HG02623 (cell line): ENCODE measurements at regions not wholly inside any gene's neighbourhood (a gene's known extent, or its start where the extent isn't known, plus 50 kb on each side); places are given as distances from the start of the nearest gene placed in this dataset.
"Not testable (repeated sequence)": the region's sequence is repeated elsewhere in the genome, so short reads cannot be mapped to it uniquely, and the experiment has no call there.

Source experiments
- ATAC-seq: cut with Tn5 transposase; IDR thresholded peaks from one replicate; pipeline ENCODE4 v1.9.1; 2021; ENCODE audit warnings: moderate library complexity; ENCODE audit not compliant: unreplicated experiment

DNA sequence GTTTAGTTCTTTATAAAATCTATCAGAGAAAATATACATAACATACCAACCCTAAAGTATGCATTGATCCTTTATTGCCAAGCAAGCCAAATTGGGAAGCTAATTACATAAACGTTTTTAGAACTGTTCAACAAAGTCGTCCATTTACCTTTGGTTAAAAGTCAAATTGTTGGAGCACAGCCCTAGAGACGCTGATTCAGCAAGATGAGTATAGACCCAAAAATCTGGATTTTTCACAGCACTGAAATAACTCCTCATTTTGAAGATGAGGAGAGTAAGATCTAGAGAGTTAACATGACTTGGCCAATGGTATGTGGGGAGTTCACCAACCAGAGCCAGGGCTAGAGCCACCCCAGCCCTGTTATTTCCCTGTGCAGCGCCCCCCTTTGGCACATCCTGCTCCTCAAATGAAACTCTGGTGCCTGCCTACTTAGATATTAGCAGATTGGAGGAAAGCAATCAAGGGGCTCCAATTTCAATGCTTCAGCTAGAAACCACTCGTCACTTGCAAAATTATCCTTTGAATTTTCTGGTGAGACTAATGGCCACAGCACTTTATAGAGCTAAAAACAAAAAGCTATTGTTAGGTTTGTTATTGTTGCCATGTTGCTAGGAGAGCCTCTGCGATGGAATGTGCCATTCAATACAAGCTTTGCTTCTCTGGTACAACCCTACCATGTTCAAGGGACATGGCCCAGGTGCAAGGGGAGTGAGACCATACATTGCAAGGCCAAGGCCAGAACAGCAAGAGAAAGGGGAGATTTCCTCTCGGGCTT is 132.6 kb upstream of the ZEB1 start:
- ATAC-seq: no peak

DNA sequence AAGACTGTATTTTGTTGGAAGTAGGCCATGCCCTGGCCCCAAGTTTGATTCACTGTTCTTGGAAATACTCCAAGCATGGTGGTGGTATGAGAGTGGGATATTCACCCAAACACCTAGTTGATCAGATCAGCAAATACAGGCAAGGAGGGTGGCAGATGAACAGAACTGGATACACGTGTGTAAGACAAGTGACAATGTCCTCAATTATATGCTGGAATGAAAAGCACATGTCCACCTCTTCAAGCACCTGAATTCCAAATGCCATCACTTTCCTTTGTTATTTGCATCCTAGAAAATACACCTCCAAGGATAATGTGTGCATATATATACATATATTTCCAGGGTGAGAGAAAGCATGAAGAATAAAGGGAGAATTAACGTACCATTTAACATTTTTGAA is 131.8 kb upstream of the ZEB1 start:
- ATAC-seq: no peak

DNA sequence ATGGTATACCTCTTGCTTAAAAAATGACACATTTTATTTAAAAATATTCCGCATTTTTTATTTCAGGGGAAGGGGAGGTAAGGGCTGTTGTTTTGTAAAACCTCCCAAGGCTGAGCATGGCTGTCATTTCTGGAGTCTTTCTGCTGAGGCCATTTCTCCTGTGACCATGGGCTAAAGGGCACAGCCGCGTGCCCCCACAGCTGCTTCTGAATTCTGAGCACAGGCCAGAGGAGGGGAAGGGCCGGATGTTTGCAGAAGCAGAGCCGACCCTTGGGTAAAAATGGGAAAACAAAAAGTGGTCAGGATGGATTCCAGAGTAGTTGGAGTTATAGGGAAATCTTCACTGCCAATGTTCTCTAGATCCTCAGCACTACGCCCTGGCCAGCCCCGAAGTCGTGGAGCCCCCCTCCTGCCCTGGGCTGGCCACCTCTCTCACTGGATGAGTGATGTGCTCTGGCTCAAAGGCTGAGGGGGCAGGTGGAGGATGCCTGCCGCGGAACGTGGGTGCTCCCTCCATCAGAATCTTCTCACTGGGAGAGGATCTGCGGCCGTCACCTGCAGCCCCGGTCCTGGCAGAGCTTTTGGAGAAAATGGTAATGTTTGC is 131.3 kb upstream of the ZEB1 start:
- ATAC-seq: no peak

DNA sequence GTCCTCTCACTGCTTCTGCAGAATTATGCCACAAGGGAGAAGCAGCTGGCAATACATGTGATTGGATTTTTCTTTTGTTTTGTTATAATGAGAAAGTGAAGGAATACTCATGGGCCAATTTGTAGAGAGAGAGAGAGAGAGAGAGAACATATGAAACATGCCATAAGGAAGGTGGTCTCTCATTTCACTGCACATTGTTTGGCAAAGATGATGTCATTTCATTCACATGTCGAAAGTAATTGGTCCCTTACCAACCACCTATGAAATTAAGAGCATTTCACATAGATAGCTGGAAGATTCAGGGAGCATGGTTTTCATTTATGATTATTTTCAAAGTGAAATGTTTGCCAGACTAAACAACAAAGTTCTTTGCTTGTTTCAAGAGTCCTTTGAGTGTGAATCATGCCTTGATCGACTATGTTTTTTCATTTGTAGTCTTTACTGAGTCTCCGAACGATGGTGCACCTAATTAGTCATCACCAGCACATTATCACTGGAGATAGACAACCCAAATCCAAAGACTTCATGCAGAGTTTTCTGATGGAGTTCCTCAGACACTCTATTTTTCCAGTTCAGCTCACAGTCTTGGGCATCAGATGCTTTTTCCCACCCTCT is 130.1 kb upstream of the ZEB1 start:
- no peak for ATAC-seq

DNA sequence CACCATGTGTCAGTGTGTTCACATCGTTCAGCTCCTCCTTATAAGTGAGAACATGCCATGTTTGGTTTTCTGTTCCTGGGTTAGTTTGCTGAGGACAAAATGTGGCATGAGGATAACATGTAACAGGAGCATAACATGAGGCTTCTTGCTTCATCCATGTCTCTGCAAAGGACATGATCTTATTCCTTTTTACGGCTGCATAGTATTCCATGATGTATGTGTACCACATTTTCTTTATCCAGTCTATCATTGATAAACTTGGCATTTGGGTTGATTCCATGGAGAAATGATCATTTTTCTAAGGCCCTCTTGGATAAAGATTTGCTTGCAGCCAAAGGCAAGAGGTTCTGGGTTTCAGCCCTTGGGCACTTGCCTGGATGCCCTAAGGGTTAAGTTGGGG is 128.5 kb upstream of the ZEB1 start:
- ATAC-seq: no peak

DNA sequence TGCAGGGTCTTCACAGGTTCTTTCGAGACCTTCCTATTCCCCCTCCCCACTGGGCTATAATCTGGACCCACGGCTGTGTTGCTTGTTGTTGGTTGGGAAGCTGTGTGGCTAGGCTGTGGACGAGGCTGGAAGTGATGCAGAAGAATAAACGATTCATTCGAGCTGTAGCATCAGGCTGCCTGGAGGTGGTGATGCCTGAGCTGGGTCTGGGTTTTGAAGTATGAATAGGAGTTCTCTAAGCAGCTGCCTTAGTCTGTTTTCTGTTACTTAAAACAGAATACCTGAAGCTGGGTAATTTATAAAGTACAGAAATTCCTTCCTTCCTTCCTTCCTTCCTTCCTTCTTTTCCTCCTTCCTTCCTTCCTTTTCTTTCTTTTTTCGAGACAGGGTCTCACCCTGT is 126.5 kb upstream of the ZEB1 start:
- no peak for ATAC-seq

DNA sequence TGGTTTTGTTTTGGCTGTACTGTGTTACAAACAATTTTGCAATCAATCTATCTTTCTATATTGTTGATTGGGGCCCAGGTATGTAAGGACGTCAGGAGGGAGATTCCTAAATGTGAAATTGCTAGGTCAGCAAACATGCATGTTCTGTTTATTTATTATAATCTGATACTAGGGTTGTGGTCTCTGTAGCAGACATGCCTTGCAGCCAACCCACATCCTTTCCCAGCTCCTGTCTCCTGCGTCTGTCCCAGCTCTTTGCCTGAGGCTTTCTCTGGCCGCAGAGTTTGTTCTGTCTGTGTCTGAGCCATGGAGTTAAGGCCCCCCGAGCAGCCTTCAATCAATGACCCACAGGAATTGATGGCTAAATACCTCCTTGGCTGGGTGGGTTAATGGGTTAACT is 124.0 kb upstream of the ZEB1 start:
- ATAC-seq: no peak

DNA sequence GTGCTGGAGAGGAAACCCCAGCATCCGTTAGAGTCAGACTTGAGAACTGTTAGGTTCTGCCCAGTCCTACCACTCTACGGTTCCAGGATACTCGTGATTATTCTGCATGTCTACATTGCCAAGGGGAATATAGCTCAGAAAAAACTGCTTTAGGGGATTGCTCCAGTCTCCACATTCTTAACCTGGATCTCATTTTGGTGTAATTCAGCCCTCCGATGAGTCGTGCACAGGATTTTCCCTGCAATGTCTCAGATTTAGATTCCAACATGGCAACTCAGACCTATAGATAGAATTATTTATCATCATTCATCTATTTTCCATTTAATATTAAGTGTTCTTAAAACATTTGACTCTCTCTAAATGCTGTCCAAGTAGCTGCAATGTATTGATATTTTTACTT is 121.1 kb upstream of the ZEB1 start:
- ATAC-seq: no peak

DNA sequence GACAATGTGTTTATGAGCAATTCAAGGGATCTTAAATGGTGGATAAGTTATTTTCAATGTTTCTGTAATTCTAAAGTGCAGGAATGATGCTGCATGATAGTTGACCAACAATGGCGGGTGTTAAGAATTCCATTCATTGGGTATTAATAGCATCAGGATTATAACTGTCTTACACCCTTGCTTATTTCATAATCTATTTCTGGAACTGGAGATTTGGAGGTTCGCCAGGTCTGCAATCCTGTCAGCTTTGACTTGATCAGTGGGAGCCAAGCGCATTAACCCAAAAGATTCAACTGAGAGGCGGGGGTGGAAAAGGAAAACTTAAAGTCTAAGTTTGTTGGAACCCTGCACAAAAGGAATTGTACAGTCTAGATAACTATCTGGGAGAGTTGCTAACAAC is 114.9 kb upstream of the ZEB1 start:
- no peak for ATAC-seq

DNA sequence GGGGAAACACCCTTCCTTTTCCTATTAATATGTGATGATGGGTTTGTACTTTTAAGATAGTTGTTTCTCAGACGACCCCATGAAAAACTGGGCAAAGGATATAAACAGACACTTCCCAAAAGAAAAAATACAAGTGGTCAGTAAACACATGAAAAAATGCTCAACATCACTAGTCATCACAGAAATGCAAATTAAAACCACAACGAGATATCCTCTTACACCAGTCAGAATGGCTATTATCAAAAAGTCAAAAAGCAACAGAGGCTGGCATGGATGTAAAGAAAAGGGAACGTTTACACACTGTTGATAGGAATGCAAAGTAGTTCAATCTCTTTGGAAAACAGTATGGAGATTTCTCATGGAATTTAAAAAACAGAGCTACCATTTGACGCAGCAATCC is 111.4 kb upstream of the ZEB1 start:
- no peak for ATAC-seq

DNA sequence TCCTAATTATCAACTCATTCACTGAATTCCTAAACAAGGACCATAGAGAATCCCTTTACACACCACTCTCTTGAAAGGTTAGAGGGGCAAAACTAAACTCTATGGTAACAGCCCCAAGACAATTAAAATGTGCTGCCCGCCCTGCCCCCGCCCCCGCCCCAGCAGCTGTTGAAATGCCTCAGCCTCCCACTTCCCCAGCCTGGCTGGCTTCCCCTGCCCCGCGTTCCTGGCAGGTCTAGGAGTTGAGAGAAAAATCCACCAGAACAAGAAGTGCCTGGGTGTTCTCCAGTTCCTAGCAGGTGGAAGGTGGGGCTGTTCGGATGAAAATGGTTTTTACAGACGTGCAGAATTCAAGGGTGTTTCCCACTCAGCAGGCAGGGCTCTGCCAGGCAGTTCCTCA is 109.5 kb upstream of the ZEB1 start:
- no peak for ATAC-seq

DNA sequence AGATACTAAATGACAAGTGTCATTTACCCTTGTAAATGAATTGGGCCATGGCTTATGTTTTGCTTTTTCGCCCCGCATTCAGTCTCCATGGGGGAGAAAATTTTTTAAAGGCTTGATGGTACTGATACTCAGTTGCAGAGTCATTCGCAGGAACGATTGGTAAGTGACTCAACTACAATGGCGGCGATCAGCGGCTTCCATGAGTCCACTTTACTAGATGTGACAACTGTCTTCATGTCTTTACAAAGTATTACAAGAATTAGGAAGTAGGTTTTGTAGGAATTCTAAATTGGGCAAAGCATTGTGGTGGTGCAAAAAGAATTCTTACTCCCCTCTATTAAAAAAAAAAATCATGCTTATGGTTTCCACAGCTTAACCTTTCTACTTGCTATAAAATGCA is 108.8 kb upstream of the ZEB1 start:
- no peak for ATAC-seq

DNA sequence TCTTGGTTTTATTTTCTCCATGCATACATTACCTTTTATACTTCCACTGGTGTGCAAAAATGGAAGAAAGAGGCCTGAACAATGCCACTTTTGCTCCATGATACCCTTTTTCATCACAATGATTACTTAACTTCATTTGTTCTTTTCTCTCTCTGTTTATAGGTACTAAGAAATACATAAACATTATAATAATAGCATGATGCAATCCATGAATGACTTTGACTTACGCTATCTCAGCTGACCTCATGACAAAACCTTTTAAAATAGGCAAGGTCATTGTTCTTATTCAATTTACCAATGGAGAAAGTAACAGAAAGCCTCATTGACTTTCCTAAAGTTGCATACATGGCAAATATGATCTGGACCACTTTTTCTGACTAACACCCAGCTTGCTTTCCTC is 105.1 kb upstream of the ZEB1 start:
- no peak for ATAC-seq

DNA sequence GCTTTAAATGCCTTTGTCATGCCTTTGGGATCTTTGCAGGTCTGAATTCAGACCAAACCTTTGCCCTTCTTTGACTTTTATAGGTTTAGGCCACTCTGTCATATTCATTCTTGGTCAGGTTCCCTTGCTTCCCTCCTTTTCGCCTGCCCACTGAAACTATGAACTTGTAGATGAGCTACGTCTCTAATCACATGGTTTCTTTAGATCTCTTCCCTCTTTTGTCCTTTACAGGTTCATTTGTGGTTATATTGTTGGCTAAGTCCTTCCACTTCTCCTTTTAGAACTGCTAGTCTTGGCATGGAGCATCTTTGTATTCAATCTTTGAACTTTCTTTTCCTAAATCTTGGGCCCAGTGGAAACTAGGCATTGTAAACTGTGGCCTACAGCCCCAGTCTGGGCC is 104.0 kb upstream of the ZEB1 start:
- no peak for ATAC-seq

DNA sequence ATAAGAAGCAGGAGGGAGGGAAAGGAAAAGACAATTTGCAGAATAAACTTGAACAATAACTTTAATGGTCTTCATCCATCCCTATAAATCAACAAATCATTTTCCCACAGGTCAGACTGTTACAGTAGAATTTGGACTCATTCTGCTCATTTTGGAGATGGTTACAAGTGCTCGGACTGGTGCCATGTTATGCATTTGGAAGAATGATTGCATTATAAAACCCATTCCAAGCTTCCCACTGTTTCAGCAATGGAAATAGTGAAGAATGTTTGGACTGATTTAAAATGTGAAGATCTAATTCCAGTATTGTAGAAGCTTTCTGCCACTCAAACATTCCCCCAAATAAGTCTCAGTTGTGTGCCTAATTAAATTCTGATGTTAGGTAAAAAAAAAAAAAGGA is 99.7 kb upstream of the ZEB1 start:
- no peak for ATAC-seq

DNA sequence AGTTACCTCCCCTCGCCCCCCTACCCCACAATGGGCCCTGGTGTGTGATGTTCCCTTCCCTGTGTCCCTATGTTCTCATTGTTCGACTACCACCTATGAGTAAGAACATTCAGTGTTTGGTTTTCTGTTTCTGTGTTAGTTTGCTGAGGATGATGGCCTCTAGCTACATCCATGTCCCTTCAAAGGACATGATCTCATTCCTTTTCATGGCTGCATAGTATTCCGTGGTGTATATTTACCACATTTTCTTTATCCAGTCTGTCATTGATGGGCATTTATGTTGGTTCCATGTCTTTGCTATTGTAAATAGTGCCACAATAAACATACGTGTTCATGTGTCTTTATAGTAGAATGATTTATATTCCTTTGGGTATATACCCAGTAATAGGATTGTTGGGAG is 90.2 kb upstream of the ZEB1 start:
- not testable (repeated sequence) for ATAC-seq

DNA sequence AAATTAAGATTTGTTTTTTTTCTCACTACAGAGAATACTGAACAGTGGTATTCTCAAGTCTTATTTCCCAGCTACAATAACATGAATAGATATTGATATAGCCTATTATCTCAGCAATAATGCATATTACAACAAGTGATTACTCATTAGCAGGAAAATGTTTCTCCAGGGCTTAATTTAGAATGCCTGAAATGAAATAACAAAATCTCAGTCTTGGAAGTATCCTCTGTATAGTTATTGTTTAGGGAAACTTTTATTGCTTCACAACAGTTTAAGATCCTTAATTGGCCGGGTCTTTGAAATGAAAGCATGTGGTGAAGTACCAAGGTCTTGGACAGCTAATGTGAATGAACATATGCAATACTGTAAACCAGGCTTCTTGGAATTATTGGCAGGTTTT is 79.1 kb upstream of the ZEB1 start:
- ATAC-seq: no peak

DNA sequence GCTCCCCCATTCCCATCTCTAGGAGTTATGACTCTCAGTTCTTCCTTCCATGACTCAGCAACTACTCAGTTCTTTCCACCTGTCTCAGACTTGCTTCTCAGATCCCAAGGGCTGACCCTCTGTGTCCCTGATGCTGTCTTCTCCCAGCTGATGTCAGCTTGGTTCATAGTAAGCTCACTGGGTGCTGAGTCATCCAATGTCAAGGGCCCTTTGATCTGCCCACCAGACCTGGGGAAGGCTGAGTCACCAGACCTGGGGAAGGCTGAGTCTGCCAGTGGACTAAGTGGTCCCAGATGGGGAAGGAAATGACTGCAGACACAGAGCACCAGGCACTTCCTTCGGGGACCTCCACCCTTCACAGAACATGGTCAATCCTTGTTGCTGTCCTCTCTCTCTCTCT is 76.1 kb upstream of the ZEB1 start:
- no peak for ATAC-seq

DNA sequence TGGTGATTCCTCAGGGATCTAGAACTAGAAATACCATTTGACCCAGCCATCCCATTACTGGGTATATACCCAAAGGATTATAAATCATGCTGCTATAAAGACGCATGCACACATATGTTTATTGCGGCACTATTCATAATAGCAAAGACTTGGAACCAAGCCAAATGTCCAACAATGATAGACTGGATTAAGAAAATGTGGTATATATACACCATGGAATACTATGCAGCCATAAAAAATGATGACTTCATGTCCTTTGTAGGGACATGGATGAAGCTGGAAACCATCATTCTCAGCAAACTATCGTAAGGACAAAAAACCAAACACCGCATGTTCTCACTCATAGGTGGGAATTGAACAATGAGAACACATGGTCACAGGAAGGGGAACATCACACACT is 67.9 kb upstream of the ZEB1 start:
- ATAC-seq: not testable (repeated sequence)

DNA sequence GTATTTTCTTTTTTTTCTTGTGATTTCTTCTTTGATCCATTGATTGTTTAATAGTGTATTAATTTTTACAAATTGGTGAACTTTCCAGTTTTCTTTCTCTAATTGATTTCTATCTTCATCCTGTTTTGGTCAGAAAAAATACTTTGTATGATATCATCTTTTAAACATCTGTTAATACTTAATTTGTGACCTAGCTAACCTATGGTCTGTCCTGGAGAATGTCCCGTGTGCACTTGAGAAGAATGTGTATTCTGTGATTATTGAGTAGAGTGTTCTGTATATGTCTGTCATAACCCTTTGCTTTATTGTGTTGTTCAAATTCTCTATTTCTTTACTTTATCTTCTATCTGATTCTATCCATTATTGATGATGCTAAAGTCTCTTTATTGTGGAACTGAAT is 65.8 kb upstream of the ZEB1 start:
- no peak for ATAC-seq

DNA sequence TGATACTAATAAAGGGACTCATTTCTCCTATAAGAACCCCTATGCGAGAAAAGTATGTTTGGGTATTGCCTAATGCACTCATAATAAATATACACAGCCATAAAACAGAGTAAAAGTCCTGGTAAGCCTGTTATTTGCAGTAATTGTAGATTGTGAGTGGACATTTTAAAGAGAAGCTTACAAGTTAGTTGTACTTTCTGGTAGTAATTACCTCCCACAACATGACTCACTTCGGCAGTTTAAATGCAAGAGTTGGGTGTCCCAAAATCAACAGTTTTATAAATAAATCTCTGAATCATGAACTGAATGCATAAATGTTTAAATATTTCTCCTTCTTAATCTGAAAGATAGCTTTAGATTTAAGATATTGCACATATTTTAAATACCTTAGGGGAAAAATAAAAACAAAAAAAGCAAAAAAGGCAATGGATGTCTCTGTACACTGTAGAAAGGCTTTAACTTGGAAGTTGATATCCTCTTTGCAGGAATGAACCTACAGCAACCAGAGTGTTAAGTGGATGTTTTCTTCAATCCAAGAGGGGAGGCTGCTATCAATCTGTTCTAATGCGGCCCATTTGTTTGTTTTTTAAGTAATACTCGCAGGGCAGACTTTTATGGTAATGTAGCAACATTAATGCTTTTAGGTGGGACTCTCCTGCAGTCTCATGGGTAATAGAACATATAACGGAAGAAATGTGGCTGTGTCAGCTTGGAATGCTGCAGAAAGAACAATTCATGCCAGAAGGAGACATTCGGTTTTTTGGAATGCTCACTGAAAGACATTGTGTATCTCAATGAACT is 57.3 kb upstream of the ZEB1 start:
- ATAC-seq: no peak

DNA sequence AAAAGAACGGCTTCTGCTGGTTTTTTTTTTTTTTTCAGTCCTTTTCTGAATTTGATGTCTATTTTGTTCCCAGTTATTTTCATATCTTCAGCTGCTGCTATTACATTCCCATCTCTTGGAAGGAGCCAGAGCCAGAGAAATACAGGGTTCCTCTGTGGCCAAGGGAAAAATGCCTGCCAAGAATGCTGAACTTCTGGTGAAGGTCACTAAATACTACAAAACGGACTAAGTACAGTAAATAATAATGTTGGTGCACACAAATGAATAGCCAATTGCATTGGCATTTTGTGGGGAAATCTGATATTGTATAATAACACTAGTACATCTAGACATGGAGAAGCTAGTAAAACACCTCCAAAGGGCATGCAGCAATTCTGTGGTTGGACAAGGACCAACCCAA is 56.3 kb upstream of the ZEB1 start:
- no peak for ATAC-seq
